ENCODE measurements at regions not wholly inside any gene's neighbourhood (a gene's known extent, or its start where the extent isn't known, plus 50 kb on each side); places are given as distances from the start of the nearest gene placed in this dataset.
"Not testable (repeated sequence)": the region's sequence is repeated elsewhere in the genome, so short reads cannot be mapped to it uniquely, and the experiment has no call there.

DNA sequence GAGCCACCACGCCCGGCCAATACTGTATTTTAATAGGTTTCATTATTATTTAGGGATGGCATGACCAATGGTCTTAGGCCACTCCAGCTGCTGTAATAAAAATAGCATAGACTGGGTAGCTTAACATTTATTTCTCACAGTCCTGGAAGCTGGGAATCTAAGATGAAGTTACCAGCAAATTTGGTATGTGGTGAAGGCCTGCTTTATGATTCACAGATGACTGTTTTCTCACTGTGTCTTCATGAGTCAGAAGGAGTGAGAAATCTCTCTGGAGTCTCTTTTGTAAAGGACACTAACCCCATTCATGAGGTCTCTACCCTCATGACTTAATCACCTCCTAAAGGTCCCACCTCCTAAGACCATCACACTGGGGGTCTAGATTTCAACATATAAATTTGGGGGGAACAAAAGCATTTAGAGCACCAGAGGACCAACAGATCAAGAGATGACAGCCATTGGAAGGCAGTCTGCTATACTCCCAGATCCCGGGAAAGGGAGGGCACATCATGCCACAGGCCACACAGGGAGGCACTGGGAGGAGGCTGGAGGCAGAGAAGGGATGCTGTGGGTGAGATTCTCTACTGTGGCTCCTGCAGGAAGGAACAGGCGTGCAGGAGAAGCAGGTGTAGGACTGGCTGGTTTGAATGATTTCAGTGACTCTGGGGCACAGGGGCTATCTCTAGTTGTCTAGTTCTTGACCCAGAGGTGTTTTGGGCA, 335.8 kb upstream of the SFRP2 start:
- Mint-ChIP-seq H3K27ac (no peak overlapping the region), H3K4me3 (no peak overlapping the region), H3K4me1 (ENCODE audit: low read depth in 2 of 2) (no peaks in the 10 kb centered on the region), H3K9me3 (peaks cover 12% of the 10 kb centered on the region in 2 donors), H3K27me3 (peaks cover 6 to 14% of the 10 kb centered on the region in 2 donors), H3K36me3 (ENCODE audit: insufficient read depth) (no peaks in the 10 kb centered on the region)
- ATAC-seq (replicated peaks) (no peak), DNase-seq (no peak)

DNA sequence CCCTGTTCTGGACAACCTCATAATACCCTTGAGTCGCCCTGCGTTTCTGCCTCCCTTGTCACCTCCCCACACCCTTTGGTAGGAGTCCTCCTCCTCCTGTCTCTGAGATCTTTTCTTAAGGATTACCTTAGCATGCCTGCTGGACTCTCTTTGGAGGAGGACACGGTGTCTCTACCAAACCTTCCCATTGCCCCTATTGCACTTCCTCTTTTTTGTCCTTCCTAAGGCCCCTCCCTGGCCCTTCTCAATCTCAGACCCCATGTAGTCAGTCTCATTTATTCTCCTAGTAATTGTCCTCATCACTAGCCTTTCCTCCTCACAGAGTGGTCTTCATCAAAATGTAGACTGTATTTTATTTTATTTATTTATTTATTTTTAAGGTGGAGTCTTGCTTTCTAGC, 335.0 kb upstream of the SFRP2 start:
- no peak for ATAC-seq (replicated peaks)
- no peak for DNase-seq
- no peaks in the 10 kb centered on the region for H3K36me3 Mint-ChIP-seq (ENCODE audit: insufficient read depth)
- H3K9me3 Mint-ChIP-seq, result peaks cover 9 to 12% of the 10 kb centered on the region in 2 donors
- no peak overlapping the region for H3K27ac Mint-ChIP-seq
- no peak overlapping the region for H3K4me3 Mint-ChIP-seq
- no peaks in the 10 kb centered on the region for H3K4me1 Mint-ChIP-seq (ENCODE audit: low read depth in 2 of 2)
- peaks cover 6 to 14% of the 10 kb centered on the region in 2 donors for H3K27me3 Mint-ChIP-seq

DNA sequence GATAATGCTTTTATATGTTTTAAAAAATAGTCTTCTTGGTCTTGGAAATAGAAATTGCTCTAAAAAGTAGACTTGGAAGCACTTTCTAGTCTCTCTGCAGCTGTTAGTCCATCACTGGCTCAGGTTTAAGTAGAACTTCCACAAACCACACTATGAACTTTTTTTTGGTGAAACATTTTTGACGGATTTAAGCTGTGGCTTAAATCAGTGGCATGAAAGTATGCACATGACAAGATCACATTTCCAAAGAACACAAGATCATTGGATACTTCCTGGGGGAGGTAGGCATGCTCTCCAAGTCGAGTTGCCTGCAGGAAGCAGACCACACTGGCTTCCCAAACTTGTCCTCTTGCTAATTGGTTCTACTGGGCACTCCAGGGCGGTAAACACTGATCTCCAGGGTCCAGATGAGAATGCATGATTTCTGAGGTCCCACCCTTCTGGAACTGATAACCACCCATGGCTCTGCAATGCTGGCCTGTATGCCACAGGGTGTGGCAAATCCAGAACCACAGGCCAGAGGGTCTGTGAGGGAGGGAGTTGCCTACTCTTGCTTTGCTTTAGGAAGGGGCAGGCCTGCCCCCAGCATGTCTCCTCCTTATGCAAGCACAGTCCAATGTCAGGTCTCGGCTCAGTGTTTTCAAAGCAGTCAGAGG, 331.9 kb upstream of the SFRP2 start:
- ATAC-seq (replicated peaks) (no peak), DNase-seq (no peak)
- no peaks in the 10 kb centered on the region for H3K9me3 Mint-ChIP-seq
- no peak overlapping the region for H3K4me3 Mint-ChIP-seq
- no peak overlapping the region for H3K27ac Mint-ChIP-seq
- no peaks in the 10 kb centered on the region for H3K36me3 Mint-ChIP-seq (ENCODE audit: insufficient read depth)
- H3K27me3 Mint-ChIP-seq, result peaks cover 6% of the 10 kb centered on the region in 2 donors
- no peaks in the 10 kb centered on the region for H3K4me1 Mint-ChIP-seq (ENCODE audit: low read depth in 2 of 2)

DNA sequence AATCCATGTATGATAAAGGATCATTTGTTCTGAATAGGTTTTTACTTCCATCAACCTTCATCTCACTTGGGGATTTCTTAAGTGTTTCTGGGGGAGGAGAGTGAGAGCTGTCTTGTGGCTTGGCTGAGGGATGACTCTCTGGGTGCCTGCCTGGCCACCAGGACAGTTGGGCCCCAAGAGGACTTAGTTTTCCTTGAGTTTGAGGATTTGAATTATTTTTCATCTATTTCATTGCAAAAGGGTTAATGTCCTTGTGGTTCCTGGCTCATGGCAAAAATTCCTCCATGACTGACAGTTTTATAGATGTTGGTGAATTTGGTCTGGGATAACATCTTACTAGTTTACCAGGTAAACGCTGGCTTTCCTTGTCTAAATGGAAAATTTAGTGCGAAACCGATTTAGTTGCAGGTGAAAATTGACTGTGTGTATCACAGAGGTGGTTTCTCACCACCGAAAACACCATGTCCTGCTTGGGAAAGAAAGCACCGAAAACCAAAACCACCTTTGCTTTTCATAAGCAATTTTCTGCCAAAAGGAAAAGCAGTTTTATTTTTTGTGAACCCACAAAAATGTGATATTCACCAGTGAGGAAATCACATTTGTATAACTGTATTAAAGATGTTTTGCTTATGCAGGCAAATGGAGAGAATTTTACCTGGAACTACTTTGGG, 331.3 kb upstream of the SFRP2 start:
- Mint-ChIP-seq H3K4me3 (no peak overlapping the region), H3K36me3 (ENCODE audit: insufficient read depth) (no peaks in the 10 kb centered on the region), H3K27ac (no peak overlapping the region), H3K9me3 (no peaks in the 10 kb centered on the region), H3K4me1 (ENCODE audit: low read depth in 2 of 2) (no peaks in the 10 kb centered on the region), H3K27me3 (peaks cover 4 to 6% of the 10 kb centered on the region in 2 donors)
- DNase-seq (no peak), ATAC-seq (replicated peaks) (no peak)

DNA sequence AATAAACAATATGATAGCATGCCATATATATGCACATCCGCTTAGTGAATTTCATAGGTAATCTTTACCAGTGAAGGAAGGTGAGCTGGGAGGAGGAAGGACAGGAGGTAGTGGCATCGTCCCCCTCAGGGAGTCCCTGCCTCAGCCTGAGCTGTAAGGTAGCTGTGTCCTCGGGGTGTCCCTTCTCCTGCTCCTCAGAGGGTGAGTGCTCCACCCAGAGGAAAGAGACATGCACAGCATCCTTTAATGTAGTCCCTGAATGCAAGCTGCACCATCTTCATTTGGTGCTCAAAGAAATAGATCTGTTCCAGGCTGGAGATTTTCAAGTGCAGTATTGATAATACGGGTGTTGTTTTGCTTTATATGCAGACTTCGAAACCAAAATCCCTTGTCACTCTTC, 330.4 kb upstream of the SFRP2 start:
- DNase-seq (no peak), ATAC-seq (replicated peaks) (no peak)
- Mint-ChIP-seq H3K9me3 (no peaks in the 10 kb centered on the region), H3K36me3 (ENCODE audit: insufficient read depth) (no peaks in the 10 kb centered on the region), H3K4me3 (no peak overlapping the region), H3K27me3 (peaks cover 0 to 6% of the 10 kb centered on the region in 2 donors), H3K4me1 (ENCODE audit: low read depth in 2 of 2) (no peaks in the 10 kb centered on the region), H3K27ac (no peak overlapping the region)

DNA sequence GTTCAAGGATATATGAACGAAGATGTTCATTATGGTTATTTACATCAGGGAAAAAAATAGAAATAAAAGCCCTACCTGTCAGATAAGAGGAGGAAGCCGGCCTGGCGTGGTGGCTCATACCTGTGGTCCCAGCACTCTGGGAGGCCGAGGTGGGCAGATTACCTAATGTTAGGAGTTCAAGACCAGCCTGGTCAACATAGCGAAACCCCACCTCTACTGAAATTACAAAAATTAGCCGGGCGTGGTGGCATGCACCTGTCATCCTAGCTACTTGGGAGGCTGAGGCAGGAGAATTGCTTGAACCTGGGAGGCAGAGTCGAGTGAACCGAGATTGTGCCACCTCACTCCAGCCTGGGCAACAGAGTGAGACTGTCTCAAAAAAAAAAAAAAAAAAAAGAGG, 328.8 kb upstream of the SFRP2 start:
- ATAC-seq (replicated peaks); H3K27me3 Mint-ChIP-seq; H3K36me3 Mint-ChIP-seq (ENCODE audit: insufficient read depth); H3K4me1 Mint-ChIP-seq (ENCODE audit: low read depth in 2 of 2); DNase-seq; H3K9me3 Mint-ChIP-seq; H3K4me3 Mint-ChIP-seq; H3K27ac Mint-ChIP-seq: not testable (repeated sequence)

DNA sequence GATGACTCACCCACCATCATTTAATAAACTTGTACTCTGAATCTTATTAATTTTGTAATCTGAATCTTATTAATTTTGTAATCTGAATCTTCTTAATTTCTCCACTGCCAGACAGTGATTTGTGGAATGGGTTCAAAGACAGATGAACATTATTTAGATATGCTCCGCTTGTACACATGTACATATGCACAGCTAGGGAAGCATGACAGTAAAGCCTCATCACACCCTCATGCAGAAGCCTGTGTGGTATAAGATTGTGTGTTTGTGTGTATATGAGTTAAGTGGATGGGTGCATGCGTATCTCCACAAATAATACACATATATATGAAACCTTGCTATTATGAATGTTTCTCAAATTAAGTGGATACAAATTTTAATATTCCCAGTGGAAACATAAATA, 318.5 kb upstream of the SFRP2 start:
- no peaks in the 10 kb centered on the region for H3K36me3 Mint-ChIP-seq (ENCODE audit: insufficient read depth)
- H3K27me3 Mint-ChIP-seq, result no peaks in the 10 kb centered on the region
- H3K4me1 Mint-ChIP-seq (ENCODE audit: low read depth in 2 of 2), result no peaks in the 10 kb centered on the region
- H3K27ac Mint-ChIP-seq, result no peak overlapping the region
- no peak for ATAC-seq (replicated peaks)
- no peak for DNase-seq
- no peak overlapping the region for H3K4me3 Mint-ChIP-seq
- H3K9me3 Mint-ChIP-seq, result peaks cover 2 to 7% of the 10 kb centered on the region in 2 donors

DNA sequence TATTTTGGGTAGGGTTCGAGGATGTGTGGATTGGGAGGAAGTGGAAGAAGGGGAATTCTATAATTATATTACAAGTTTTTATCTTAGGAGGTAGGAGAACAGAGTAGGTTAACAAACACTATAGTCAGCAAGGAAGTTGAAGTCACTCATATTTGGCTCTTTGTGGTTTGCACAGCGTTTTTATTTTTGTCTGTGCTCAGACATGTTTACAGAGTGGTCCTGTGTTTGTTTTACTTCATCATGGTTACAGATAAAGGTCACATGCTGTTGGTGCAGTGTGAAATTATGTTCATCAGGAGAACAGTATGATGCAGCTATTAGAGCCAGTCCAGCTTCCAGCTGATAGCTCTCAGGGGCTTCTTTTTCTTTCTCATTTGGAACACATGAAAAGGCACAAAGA, 299.9 kb upstream of the SFRP2 start:
- H3K9me3 Mint-ChIP-seq, result peaks cover 0 to 2% of the 10 kb centered on the region in 2 donors
- DNase-seq, result no peak
- no peak overlapping the region for H3K27ac Mint-ChIP-seq
- H3K27me3 Mint-ChIP-seq, result no peaks in the 10 kb centered on the region
- H3K4me3 Mint-ChIP-seq, result no peak overlapping the region
- H3K4me1 Mint-ChIP-seq (ENCODE audit: low read depth in 2 of 2), result no peaks in the 10 kb centered on the region
- H3K36me3 Mint-ChIP-seq (ENCODE audit: insufficient read depth), result no peaks in the 10 kb centered on the region
- ATAC-seq (replicated peaks), result no peak

DNA sequence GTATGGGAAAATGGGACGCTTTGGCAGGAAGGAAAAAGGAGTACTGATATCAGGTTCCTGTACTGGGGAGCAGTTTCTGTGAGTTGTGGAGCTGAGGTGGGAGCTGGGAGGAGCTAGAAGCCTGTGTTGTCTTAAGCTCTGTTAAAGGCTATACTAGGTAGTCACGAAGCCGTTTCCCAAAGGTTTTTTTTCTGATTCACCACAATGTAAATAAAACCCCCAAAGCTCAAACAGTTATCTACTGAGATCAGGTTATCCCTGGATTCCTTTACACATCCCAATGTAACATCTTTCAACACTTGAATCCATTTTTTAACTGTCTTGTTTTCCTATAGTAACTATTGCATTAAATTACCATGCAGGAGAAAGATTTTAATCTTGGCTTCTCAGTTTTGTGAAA, 297.4 kb upstream of the SFRP2 start:
- DNase-seq, result no peak
- H3K27me3 Mint-ChIP-seq, result no peaks in the 10 kb centered on the region
- ATAC-seq (replicated peaks), result no peak
- no peaks in the 10 kb centered on the region for H3K36me3 Mint-ChIP-seq (ENCODE audit: insufficient read depth)
- no peak overlapping the region for H3K4me3 Mint-ChIP-seq
- H3K4me1 Mint-ChIP-seq (ENCODE audit: low read depth in 2 of 2), result no peaks in the 10 kb centered on the region
- no peak overlapping the region for H3K27ac Mint-ChIP-seq
- peaks cover 0 to 2% of the 10 kb centered on the region in 2 donors for H3K9me3 Mint-ChIP-seq

DNA sequence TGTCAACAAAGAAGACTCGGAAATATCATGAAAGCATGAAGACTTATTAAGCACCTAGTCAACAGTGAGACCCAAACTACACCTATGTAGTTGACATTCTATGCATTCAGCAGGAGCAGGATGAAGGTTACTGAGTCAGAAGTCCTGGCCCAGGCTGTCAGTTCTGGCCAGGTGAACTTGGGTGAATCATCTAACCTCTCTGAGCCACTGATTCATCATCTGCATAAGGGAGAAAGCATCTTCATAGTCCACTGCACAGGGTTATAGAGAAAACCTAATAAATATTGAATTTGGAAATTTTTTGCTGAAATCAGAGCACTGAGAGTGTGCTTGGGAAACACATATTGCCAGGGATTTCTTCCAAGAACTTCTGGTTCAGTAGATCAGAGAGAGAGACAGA, 296.0 kb upstream of the SFRP2 start:
- no peaks in the 10 kb centered on the region for H3K36me3 Mint-ChIP-seq (ENCODE audit: insufficient read depth)
- no peak for ATAC-seq (replicated peaks)

DNA sequence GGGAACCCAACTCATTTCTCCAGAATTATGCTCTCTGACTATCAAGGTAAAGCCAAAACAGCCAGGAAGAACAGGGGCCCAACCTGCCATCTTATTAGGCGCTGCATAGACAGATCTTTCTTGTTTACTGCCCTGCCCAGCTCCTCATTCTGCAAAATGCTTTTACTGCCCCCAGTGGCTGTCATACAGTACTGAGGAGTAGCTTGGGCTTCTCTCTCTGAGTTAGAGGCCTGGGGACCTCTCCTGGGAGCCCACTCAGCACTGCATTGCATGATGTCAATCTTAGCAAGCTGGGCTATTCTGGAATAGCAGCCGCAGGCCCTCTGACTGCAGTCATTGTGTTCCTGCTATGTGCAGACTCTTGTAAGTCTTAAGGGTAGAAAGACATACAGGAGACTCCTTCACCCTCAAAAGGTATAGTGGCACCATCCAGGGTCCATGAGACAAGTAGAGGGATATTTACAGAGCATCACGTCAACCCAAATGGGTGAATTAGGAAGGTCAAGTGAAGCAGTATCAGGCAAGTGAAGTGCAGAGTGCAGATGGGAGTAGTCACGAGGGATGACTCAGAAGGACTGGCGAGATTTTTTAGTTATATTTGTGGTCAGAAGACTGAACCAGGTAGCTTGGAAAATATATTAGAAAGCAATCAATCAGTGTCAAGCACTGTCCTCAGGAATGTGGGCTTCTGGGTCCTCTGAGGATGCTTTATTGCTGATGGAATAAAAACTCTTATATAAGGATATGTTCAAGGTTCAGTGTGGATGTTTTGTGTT, 294.1 kb upstream of the SFRP2 start:
- Mint-ChIP-seq H3K27me3 (no peaks in the 10 kb centered on the region), H3K9me3 (peaks cover 0 to 2% of the 10 kb centered on the region in 2 donors), H3K36me3 (ENCODE audit: insufficient read depth) (no peaks in the 10 kb centered on the region), H3K27ac (no peak overlapping the region), H3K4me3 (no peak overlapping the region), H3K4me1 (ENCODE audit: low read depth in 2 of 2) (no peaks in the 10 kb centered on the region)
- DNase-seq (no peak), ATAC-seq (replicated peaks) (no peak)

More for the DNA sequence above, 296.0 kb upstream of the SFRP2 start:
- Mint-ChIP-seq H3K9me3 (peaks cover 0 to 2% of the 10 kb centered on the region in 2 donors), H3K4me1 (ENCODE audit: low read depth in 2 of 2) (no peaks in the 10 kb centered on the region), H3K27me3 (no peaks in the 10 kb centered on the region), H3K4me3 (no peak overlapping the region), H3K27ac (no peak overlapping the region)
- DNase-seq, result no peak

DNA sequence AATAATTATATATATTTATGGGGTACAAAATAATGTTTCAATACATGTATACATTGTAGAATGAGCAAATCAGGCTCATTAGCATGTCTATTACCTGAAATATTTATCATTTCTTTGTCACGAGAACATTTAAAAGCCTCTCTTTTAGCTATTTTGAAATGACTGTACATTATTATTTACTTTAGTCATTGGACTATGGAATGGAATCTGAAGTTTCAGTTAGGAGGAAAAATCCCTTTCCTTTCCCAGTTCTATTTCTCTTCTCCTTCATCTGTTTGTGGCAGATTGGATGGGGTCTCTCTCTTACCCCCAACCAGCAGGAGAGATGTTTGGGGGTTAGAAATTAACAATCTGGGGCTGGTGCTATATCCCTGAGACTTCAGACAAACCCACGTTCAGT, 292.5 kb upstream of the SFRP2 start:
- H3K27ac Mint-ChIP-seq, result no peak overlapping the region
- ATAC-seq (replicated peaks) (no peak), DNase-seq (no peak)
- no peaks in the 10 kb centered on the region for H3K36me3 Mint-ChIP-seq (ENCODE audit: insufficient read depth)
- no peak overlapping the region for H3K4me3 Mint-ChIP-seq
- H3K27me3 Mint-ChIP-seq, result no peaks in the 10 kb centered on the region
- H3K9me3 Mint-ChIP-seq, result no peaks in the 10 kb centered on the region
- H3K4me1 Mint-ChIP-seq (ENCODE audit: low read depth in 2 of 2), result no peaks in the 10 kb centered on the region

DNA sequence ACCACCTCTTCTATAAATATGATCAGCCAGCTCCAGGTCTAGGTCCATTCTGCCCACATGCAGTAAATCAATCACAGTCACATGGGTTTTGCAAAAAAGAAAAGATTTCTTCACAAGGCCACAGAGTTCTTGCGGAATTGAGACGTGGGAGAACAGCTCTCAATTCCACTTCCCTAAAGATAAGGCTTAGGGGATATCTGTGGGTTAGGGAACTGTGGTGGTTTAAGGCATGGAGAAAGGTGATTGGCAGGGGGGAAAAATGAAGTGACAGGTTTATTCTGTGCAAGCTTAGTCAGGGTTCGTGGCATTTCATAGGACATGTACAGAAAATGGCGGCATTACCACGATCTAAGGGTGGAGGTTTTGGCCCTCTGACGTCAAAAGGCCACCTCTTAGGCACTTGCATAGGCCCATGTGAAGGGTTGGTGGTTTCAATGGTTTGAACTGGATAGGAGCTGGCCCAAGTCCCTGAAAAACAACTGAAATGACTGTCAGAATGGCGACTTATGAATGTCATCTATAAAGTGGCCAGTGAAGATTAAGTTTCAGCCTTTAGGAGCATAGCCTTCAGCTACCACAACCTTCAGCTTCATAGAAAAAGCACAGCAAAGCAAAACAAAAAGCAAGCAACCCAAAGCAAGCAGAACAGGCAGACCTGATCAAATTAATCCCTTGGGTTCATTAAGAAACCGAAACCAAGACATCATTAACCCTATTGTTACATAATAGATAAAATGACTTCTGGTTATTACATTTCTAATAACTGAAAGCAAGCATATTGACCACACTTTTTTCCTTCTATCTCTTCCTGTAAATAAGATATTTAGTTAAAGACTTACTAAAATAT, 289.8 kb upstream of the SFRP2 start:
- Mint-ChIP-seq H3K27me3 (no peaks in the 10 kb centered on the region), H3K4me1 (ENCODE audit: low read depth in 2 of 2) (no peaks in the 10 kb centered on the region), H3K4me3 (no peak overlapping the region), H3K36me3 (ENCODE audit: insufficient read depth) (no peaks in the 10 kb centered on the region), H3K9me3 (no peaks in the 10 kb centered on the region), H3K27ac (no peak overlapping the region)
- ATAC-seq (replicated peaks) (no peak), DNase-seq (no peak)
